Upper lobe of left lung (tissue), 6 donors: ENCODE measurements at regions not wholly inside any gene's neighbourhood (a gene's known extent, or its start where the extent isn't known, plus 50 kb on each side); places are given as distances from the start of the nearest gene placed in this dataset.
A peak's percentile ranks its signal among the peaks of the same experiment; 100 is the strongest.

Source experiments
- ATAC-seq, 2 donors: fragments of 200-7000 bp; cut with Tn5 transposase; one replicate each; pipeline ENCODE4 v1.9.1; 2022; ENCODE audit warnings: mild to moderate bottlenecking in 2 of 2, moderate library complexity in 2 of 2; ENCODE audit not compliant: low FRiP score in 2 of 2
- DNase-seq, 2 donors: peaks; one replicate each; pipeline ENCODE4 v3.0.0-alpha.2; 2019 to 2020
- H3K27ac ChIP-seq, 4 donors: fragments of 200-600 bp; sonication (generic); one replicate each; pipeline ENCODE4 v1.5.1; 2016 to 2019
- H3K27me3 ChIP-seq, 4 donors: fragments of 200-600 bp; sonication (generic); one replicate each; pipeline ENCODE4 v1.5.1; 2017 to 2019
- H3K36me3 ChIP-seq, 4 donors: fragments of 200-600 bp; sonication (generic); one replicate each; pipeline ENCODE4 v1.5.1; 2016 to 2019
- H3K4me1 ChIP-seq, 4 donors: fragments of 200-600 bp; sonication (generic); one replicate each; pipeline ENCODE4 v1.5.1; 2018 to 2019
- H3K4me3 ChIP-seq, 4 donors: fragments of 200-600 bp; sonication (generic); one replicate each; pipeline ENCODE4 v1.5.1; 2017 to 2019; ENCODE audit warnings: mild to moderate bottlenecking in 2 of 4, moderate library complexity in 1 of 4
- H3K9me3 ChIP-seq, 4 donors: fragments of 200-600 bp; sonication (generic); one replicate each; pipeline ENCODE4 v1.5.1; 2018 to 2019
- EP300 ChIP-seq, 4 donors: sonication (generic); formaldehyde crosslinking; IDR thresholded peaks; one replicate each; pipeline ENCODE4 v1.5.1; 2017; ENCODE audit warnings: antibody characterized with exemption in 4 of 4, control low read depth in 2 of 4
- POLR2A ChIP-seq, 4 donors: fragments of 450-650 bp; IDR thresholded peaks; one replicate each; pipeline ENCODE4 v1.5.1; 2016 to 2017; ENCODE audit warnings: antibody characterized with exemption in 4 of 4, mild to moderate bottlenecking in 2 of 4
- POLR2AphosphoS5 ChIP-seq, 2 donors: sonication (generic); formaldehyde crosslinking; IDR thresholded peaks; one replicate each; pipeline ENCODE4 v1.5.1; 2017; ENCODE audit warnings: antibody characterized with exemption in 2 of 2
- whole genome bisulfite sequencing, 2 donors: methylation state at CpG; one replicate each; pipeline ENCODE4 v1.1.5; 2017 to 2018; 5-methylcytosine and 5-hydroxymethylcytosine counted together
- TF ChIP-seq, protein P1 (sequence below), 6 experiments: fragments of 450-650 bp in 4 of 6; fragments of 200-600 bp in 2 of 6; sonication (generic) in 2 of 6; IDR thresholded peaks; one replicate each; pipeline ENCODE4 v1.5.1; 2016 to 2019; ENCODE audit warnings: antibody characterized with exemption in 6 of 6
- donor health status: DM: no; HTN: no; CAD: no; lungs with moderate emphysema.
- donor health status: DM: no; HTN: yes; CAD: no; lungs with severe emphysema.

GRCh38 chr11:10379426-10379825, 74.6 kb downstream of the ADM start:
- TF ChIP-seq POLR2AphosphoS5 (IDR thresholded peaks at IDR 0.05): no peak
- TF ChIP-seq, protein P1, sequence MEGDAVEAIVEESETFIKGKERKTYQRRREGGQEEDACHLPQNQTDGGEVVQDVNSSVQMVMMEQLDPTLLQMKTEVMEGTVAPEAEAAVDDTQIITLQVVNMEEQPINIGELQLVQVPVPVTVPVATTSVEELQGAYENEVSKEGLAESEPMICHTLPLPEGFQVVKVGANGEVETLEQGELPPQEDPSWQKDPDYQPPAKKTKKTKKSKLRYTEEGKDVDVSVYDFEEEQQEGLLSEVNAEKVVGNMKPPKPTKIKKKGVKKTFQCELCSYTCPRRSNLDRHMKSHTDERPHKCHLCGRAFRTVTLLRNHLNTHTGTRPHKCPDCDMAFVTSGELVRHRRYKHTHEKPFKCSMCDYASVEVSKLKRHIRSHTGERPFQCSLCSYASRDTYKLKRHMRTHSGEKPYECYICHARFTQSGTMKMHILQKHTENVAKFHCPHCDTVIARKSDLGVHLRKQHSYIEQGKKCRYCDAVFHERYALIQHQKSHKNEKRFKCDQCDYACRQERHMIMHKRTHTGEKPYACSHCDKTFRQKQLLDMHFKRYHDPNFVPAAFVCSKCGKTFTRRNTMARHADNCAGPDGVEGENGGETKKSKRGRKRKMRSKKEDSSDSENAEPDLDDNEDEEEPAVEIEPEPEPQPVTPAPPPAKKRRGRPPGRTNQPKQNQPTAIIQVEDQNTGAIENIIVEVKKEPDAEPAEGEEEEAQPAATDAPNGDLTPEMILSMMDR (IDR thresholded peaks at IDR 0.05): no peak
- TF ChIP-seq POLR2A (IDR thresholded peaks at IDR 0.05): no peak
- TF ChIP-seq EP300 (IDR thresholded peaks at IDR 0.05): no peak
- peaks cover 0 to 14% (median 7%) of the 10 kb centered on the region in 4 donors for H3K4me1 ChIP-seq
- H3K4me3 ChIP-seq: no peak overlapping the region
- H3K9me3 ChIP-seq: no peaks in the 10 kb centered on the region
- ATAC-seq: peak in 1 of 2 donors; percentile 65
- peak overlapping the region; percentile 4 to 74 (median 30) for H3K27ac ChIP-seq
- DNase-seq: no peak
- WGBS, 2 donors: 46 to 57% methylated on average over 1 of the region's 1 CpG
- no peaks in the 10 kb centered on the region for H3K27me3 ChIP-seq
- no peaks in the 10 kb centered on the region for H3K36me3 ChIP-seq

DNA sequence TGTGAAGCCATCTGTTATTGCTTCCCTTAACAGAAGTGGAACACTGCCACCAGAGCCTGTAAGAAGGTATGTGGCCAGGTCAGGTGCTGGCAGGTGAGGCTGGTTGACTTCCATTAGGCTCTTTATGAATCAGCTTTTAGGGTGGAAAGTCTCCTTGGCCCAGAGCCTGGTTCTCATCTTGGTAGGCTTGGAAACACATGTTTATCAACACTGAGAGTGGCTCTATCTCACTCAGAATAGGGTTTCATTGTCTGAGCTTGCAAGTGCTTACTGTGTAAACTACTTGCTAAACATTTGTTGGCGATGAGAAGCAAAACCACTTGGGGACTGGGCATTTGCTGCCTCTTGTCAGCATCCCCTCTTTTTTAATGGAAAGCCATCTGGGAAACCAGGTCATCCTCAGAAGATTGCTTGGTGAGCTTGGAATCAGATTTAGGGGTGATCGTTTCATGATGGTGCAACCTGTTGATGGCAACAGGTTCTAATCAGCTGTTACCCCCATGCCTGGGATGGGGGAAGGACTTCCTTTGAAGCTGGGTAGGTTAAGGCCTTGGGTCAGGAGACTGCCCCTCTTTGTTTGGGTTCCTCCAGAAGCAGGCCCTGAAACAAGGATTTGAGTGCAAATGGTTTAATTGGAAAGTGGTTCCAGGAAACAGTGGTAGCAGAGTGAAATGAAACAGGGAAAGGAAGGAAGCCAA, 75.0 kb upstream of the AMPD3 start:
- TF ChIP-seq, protein P1 (IDR thresholded peaks at IDR 0.05): no peak
- no peak for TF ChIP-seq EP300 (IDR thresholded peaks at IDR 0.05)
- no peak for TF ChIP-seq POLR2AphosphoS5 (IDR thresholded peaks at IDR 0.05)
- Histone ChIP-seq H3K36me3 (no peaks in the 10 kb centered on the region), H3K4me1 (peaks cover 0 to 14% (median 7%) of the 10 kb centered on the region in 4 donors), H3K27me3 (no peaks in the 10 kb centered on the region), H3K27ac (peak overlapping the region; percentile 4 to 74 (median 38)), H3K9me3 (no peaks in the 10 kb centered on the region), H3K4me3 (no peak overlapping the region)
- WGBS, 2 donors: 58 to 91% methylated on average over 2 of the region's 2 CpGs
- peak in 1 of 2 donors; percentile 20 for ATAC-seq
- DNase-seq: no peak

DNA sequence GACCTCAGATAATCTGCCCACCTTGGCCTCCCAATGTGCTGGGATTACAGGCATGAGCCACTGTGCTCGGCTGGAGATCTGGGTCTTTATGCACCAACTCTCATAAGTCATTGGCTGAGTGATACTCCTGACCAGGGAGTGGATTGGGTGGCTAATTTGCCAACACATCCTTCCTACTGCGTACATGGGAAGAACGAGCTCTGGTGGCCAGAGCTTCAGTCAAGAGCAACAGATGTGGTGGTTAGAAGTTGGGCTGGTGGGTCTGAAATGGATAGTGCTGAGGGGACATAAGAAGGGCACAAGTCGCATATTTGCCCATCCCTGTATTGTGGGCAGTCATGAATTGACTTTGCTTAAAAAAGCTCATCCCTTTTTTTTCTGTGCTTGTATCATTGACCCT, 74.1 kb upstream of the AMPD3 start:
- H3K9me3 ChIP-seq: no peaks in the 10 kb centered on the region
- H3K4me3 ChIP-seq: no peak overlapping the region
- TF ChIP-seq, protein P1 (IDR thresholded peaks at IDR 0.05): no peak
- TF ChIP-seq POLR2A (IDR thresholded peaks at IDR 0.05) (no peak), EP300 (IDR thresholded peaks at IDR 0.05) (no peak), POLR2AphosphoS5 (IDR thresholded peaks at IDR 0.05) (no peak)
- H3K27me3 ChIP-seq: no peaks in the 10 kb centered on the region
- 93 to 95% methylated on average over 4 of the region's 4 CpGs for WGBS, 2 donors
- H3K27ac ChIP-seq: peak overlapping the region in 2 of 4 donors; percentile 55 to 74
- peaks cover 0 to 14% (median 7%) of the 10 kb centered on the region in 4 donors for H3K4me1 ChIP-seq
- H3K36me3 ChIP-seq: no peaks in the 10 kb centered on the region
- DNase-seq (no peak), ATAC-seq (no peak)

DNA sequence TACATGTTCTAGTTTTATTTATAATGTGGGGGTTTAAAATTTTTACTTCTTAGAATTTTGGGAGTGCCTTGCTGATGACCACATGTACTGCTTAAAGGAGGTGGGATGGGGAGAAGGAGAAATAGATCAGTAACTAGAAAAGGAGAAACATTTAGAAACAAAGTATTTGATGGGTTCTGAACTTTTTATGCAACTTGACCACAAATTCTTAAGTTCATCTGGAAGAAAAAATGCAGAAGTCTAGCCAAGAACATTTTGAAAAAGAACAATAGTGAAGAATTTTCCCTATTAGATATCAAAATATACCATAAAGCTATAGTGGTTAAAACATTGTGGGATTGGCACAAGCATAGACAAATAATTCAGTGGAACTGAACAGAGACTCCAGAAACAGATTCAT, 73.3 kb upstream of the AMPD3 start:
- no peak for DNase-seq
- Histone ChIP-seq H3K27ac (peak overlapping the region in 1 of 4 donors; percentile 37), H3K36me3 (no peaks in the 10 kb centered on the region), H3K4me1 (peaks cover 0 to 12% (median 4%) of the 10 kb centered on the region in 4 donors), H3K27me3 (no peaks in the 10 kb centered on the region), H3K4me3 (no peak overlapping the region), H3K9me3 (no peaks in the 10 kb centered on the region)
- ATAC-seq: no peak
- TF ChIP-seq POLR2A (IDR thresholded peaks at IDR 0.05) (no peak), EP300 (IDR thresholded peaks at IDR 0.05) (no peak), POLR2AphosphoS5 (IDR thresholded peaks at IDR 0.05) (no peak)
- TF ChIP-seq, protein P1 (IDR thresholded peaks at IDR 0.05): no peak

GRCh38 chr11:10382518-10382917, 72.5 kb upstream of the AMPD3 start:
- no peak overlapping the region for H3K4me3 ChIP-seq
- H3K4me1 ChIP-seq: peaks cover 0 to 6% (median 4%) of the 10 kb centered on the region in 4 donors
- no peaks in the 10 kb centered on the region for H3K36me3 ChIP-seq
- TF ChIP-seq, protein P1 (IDR thresholded peaks at IDR 0.05): no peak
- TF ChIP-seq POLR2A (IDR thresholded peaks at IDR 0.05) (no peak), EP300 (IDR thresholded peaks at IDR 0.05) (no peak), POLR2AphosphoS5 (IDR thresholded peaks at IDR 0.05) (no peak)
- WGBS, 2 donors: 61 to 75% methylated on average over 6 of the region's 6 CpGs
- H3K9me3 ChIP-seq: no peaks in the 10 kb centered on the region
- ATAC-seq (peak; percentile 41 to 55), DNase-seq (no peak)
- no peaks in the 10 kb centered on the region for H3K27me3 ChIP-seq
- H3K27ac ChIP-seq: no peak overlapping the region
